Pulmonary artery endothelial cell (primary cell): ENCODE measurements at regions not wholly inside any gene's neighbourhood (a gene's known extent, or its start where the extent isn't known, plus 50 kb on each side); places are given as distances from the start of the nearest gene placed in this dataset.
"Not testable (repeated sequence)": the region's sequence is repeated elsewhere in the genome, so short reads cannot be mapped to it uniquely, and the experiment has no call there.

Source experiments
- DNase-seq: peaks from one replicate; pipeline ENCODE4 v3.0.0-alpha.2; 2011; ENCODE audit warnings: low read depth, low spot score

GRCh38 chr4:72689923-72690322 is 120.9 kb upstream of the ADAMTS3 start:
- DNase-seq: no peak

GRCh38 chr4:72686390-72686789 is 117.4 kb upstream of the ADAMTS3 start:
- DNase-seq: not testable (repeated sequence)

- DNase-seq: no peak
Measured at GRCh38 chr4:72679666-72680065, 110.6 kb upstream of the ADAMTS3 start.

GRCh38 chr4:72677886-72678285 is 108.9 kb upstream of the ADAMTS3 start:
- no peak for DNase-seq

GRCh38 chr4:72677265-72677664 is 108.2 kb upstream of the ADAMTS3 start:
- DNase-seq: no peak

GRCh38 chr4:72671980-72672379 is 103.0 kb upstream of the ADAMTS3 start:
- DNase-seq: no peak

- DNase-seq: no peak
Measured at GRCh38 chr4:72670521-72670920, 101.5 kb upstream of the ADAMTS3 start.

- DNase-seq: no peak
Measured at GRCh38 chr4:72666910-72667309, 97.9 kb upstream of the ADAMTS3 start.

- DNase-seq: no peak
Measured at GRCh38 chr4:72665171-72665968, 96.3 kb upstream of the ADAMTS3 start.

- no peak for DNase-seq
Measured at GRCh38 chr4:72663828-72664227, 94.8 kb upstream of the ADAMTS3 start.

- no peak for DNase-seq
Measured at GRCh38 chr4:72661830-72662229, 92.8 kb upstream of the ADAMTS3 start.

GRCh38 chr4:72641611-72642010 is 72.6 kb upstream of the ADAMTS3 start:
- DNase-seq: no peak

- DNase-seq: not testable (repeated sequence)
Measured at GRCh38 chr4:72636866-72637265, 67.8 kb upstream of the ADAMTS3 start.

- DNase-seq: not testable (repeated sequence)
Measured at GRCh38 chr4:72635931-72636330, 66.9 kb upstream of the ADAMTS3 start.

- not testable (repeated sequence) for DNase-seq
Measured at GRCh38 chr4:72632253-72632652, 63.2 kb upstream of the ADAMTS3 start.

GRCh38 chr4:72631296-72631695 is 62.3 kb upstream of the ADAMTS3 start:
- DNase-seq: no peak

- DNase-seq: no peak
Measured at GRCh38 chr4:72629540-72629939, 60.5 kb upstream of the ADAMTS3 start.

GRCh38 chr4:72627723-72628122 is 58.7 kb upstream of the ADAMTS3 start:
- no peak for DNase-seq
